SK-N-SH treated with all-trans-retinoic acid at 6 μM for 48 hours (cell line): ENCODE measurements at regions not wholly inside any gene's neighbourhood (a gene's known extent, or its start where the extent isn't known, plus 50 kb on each side); places are given as distances from the start of the nearest gene placed in this dataset.

Source experiments
- ATAC-seq: fragments of 200-7000 bp; cut with Tn5 transposase; 3 replicates; pipeline ENCODE4 v1.9.1; 2020; ENCODE audit warnings: mild to moderate bottlenecking, moderate library complexity
- ARNTL ChIP-seq: fragments of 450-650 bp; formaldehyde crosslinking; IDR thresholded peaks from 2 replicates; pipeline ENCODE4 v1.5.0; 2020; ENCODE audit warnings: low read depth, mild to moderate bottlenecking, moderate library complexity, borderline replicate concordance
- BACH2 ChIP-seq: fragments of 250-450 bp; sonication (Bioruptor Pico); IDR thresholded peaks from 2 replicates; pipeline ENCODE4 v1.9.0; 2021; ENCODE audit warnings: mild to moderate bottlenecking, borderline replicate concordance
- CSDC2 ChIP-seq: fragments of 250-450 bp; sonication (Bioruptor Pico); IDR thresholded peaks from 2 replicates; pipeline ENCODE4 v1.5.0; 2020; ENCODE audit warnings: mild to moderate bottlenecking, moderate library complexity
- CSRNP3 ChIP-seq: fragments of 250-450 bp; sonication (Bioruptor Pico); IDR thresholded peaks from 2 replicates; pipeline ENCODE4 v1.5.1; 2021; ENCODE audit warnings: mild to moderate bottlenecking, moderate library complexity
- ESRRG ChIP-seq: fragments of 250-450 bp; sonication (Bioruptor Pico); IDR thresholded peaks from 2 replicates; pipeline ENCODE4 v1.6.1; 2021; ENCODE audit warnings: mild to moderate bottlenecking
- ISL1 ChIP-seq: fragments of 250-450 bp; sonication (Bioruptor Pico); IDR thresholded peaks from 2 replicates; pipeline ENCODE4 v2.1.2; 2022; ENCODE audit warnings: mild to moderate bottlenecking, moderate library complexity
- OSR1 ChIP-seq: fragments of 250-450 bp; sonication (Bioruptor Pico); IDR thresholded peaks from 2 replicates; pipeline ENCODE4 v1.8.0; 2022; ENCODE audit warnings: moderate library complexity, mild to moderate bottlenecking, inconsistent platforms
- PATZ1 ChIP-seq: fragments of 250-450 bp; sonication (Bioruptor Pico); IDR thresholded peaks from 2 replicates; pipeline ENCODE4 v1.8.0; 2020; ENCODE audit warnings: mild to moderate bottlenecking, moderate library complexity, borderline replicate concordance
- POU6F1 ChIP-seq: fragments of 250-450 bp; sonication (Bioruptor Pico); IDR thresholded peaks from 2 replicates; pipeline ENCODE4 v1.8.0; 2021; ENCODE audit warnings: low read depth, mild to moderate bottlenecking, moderate library complexity, borderline replicate concordance
- PPARA ChIP-seq: fragments of 250-450 bp; sonication (Bioruptor Pico); IDR thresholded peaks from 2 replicates; pipeline ENCODE4 v1.5.0; 2020; ENCODE audit warnings: mild to moderate bottlenecking, borderline replicate concordance
- RARB ChIP-seq: fragments of 250-450 bp; sonication (Bioruptor Pico); IDR thresholded peaks from 2 replicates; pipeline ENCODE4 v1.8.0; 2021; ENCODE audit warnings: mild to moderate bottlenecking, moderate library complexity
- SNAI2 ChIP-seq: fragments of 250-450 bp; sonication (Bioruptor Pico); IDR thresholded peaks from 2 replicates; pipeline ENCODE4 v1.5.0; 2020; ENCODE audit warnings: mild to moderate bottlenecking, moderate library complexity
- TCF4 ChIP-seq: fragments of 250-450 bp; sonication (Bioruptor Pico); IDR thresholded peaks from 2 replicates; pipeline ENCODE4 v1.8.0; 2021; ENCODE audit warnings: mild to moderate bottlenecking, moderate library complexity, borderline replicate concordance
- TOX ChIP-seq: fragments of 250-450 bp; sonication (Bioruptor Pico); IDR thresholded peaks from 2 replicates; pipeline ENCODE4 v1.8.0; 2021; ENCODE audit warnings: mild to moderate bottlenecking, moderate library complexity, borderline replicate concordance
- TSHZ2 ChIP-seq: fragments of 250-450 bp; sonication (Bioruptor Pico); IDR thresholded peaks from 2 replicates; pipeline ENCODE4 v1.5.0; 2020; ENCODE audit warnings: mild to moderate bottlenecking, moderate library complexity
- ZFP3 ChIP-seq: fragments of 250-450 bp; sonication (Bioruptor Pico); IDR thresholded peaks from 2 replicates; pipeline ENCODE4 v1.5.0; 2020; ENCODE audit warnings: mild to moderate bottlenecking, moderate library complexity
- ZFP30 ChIP-seq: fragments of 450-650 bp; formaldehyde crosslinking; IDR thresholded peaks from 2 replicates; pipeline ENCODE4 v1.5.0; 2022; ENCODE audit warnings: mild to moderate bottlenecking, moderate library complexity
- ZNF565 ChIP-seq: fragments of 450-650 bp; formaldehyde crosslinking; conservative IDR thresholded peaks from 2 replicates; pipeline ENCODE4 v1.5.0; 2020; ENCODE audit warnings: low read depth, mild to moderate bottlenecking, moderate library complexity
- ZNF70 ChIP-seq: fragments of 450-650 bp; formaldehyde crosslinking; IDR thresholded peaks from 2 replicates; pipeline ENCODE4 v1.5.0; 2020; ENCODE audit warnings: mild to moderate bottlenecking, moderate library complexity
- ZNF8 ChIP-seq: fragments of 450-650 bp; formaldehyde crosslinking; IDR thresholded peaks from 2 replicates; pipeline ENCODE4 v1.5.0; 2020; ENCODE audit warnings: mild to moderate bottlenecking, moderate library complexity

GRCh38 chr4:123505095-123506010, 108.8 kb downstream of the SPRY1 start:
- ATAC-seq = no peak
- TF ChIP-seq ZFP3 (CRISPR knock-in tag) (no peak), ARNTL (CRISPR knock-in tag) (no peak), SNAI2 (no peak), ESRRG (CRISPR knock-in tag) (no peak), ISL1 (CRISPR knock-in tag) (no peak), RARB (CRISPR knock-in tag) (no peak)
- TF ChIP-seq, all 23 proteins: peak for 0

GRCh38 chr4:123506011-123506695, 109.6 kb downstream of the SPRY1 start:
- TF ChIP-seq TOX (CRISPR knock-in tag) = no peak
- no peak for TF ChIP-seq ZFP30 (CRISPR knock-in tag)
- TF ChIP-seq ISL1 (CRISPR knock-in tag) = no peak
- no peak for TF ChIP-seq POU6F1
- no peak for TF ChIP-seq ZFP3 (CRISPR knock-in tag)
- TF ChIP-seq OSR1 (CRISPR knock-in tag) = no peak
- TF ChIP-seq BACH2 (CRISPR knock-in tag) = no peak
- no peak for TF ChIP-seq RARB (CRISPR knock-in tag)
- no peak for ATAC-seq

- no peak for TF ChIP-seq ZNF70 (CRISPR knock-in tag)
- no peak for TF ChIP-seq PPARA (CRISPR knock-in tag)
- TF ChIP-seq PATZ1 = no peak
- TF ChIP-seq ZNF565 = no peak
- TF ChIP-seq TCF4 (CRISPR knock-in tag) = no peak
- TF ChIP-seq ZFP3 (CRISPR knock-in tag) = no peak
- no peak for ATAC-seq
These were observed 110.8 kb downstream of the SPRY1 start for GRCh38 chr4:123507376-123507775.

GRCh38 chr4:123510221-123510620, 113.6 kb downstream of the SPRY1 start:
- TF ChIP-seq BACH2 (CRISPR knock-in tag) = no peak
- no peak for TF ChIP-seq ZFP3 (CRISPR knock-in tag)
- no peak for ATAC-seq

- ATAC-seq = no peak
- TF ChIP-seq POU6F1 (no peak), ZNF565 (no peak), ZFP3 (CRISPR knock-in tag) (no peak), ARNTL (CRISPR knock-in tag) (no peak), ZNF70 (CRISPR knock-in tag) (no peak), ISL1 (CRISPR knock-in tag) (no peak), RARB (CRISPR knock-in tag) (no peak), BACH2 (CRISPR knock-in tag) (no peak), CSRNP3 (CRISPR knock-in tag) (no peak), SNAI2 (no peak), TCF4 (CRISPR knock-in tag) (no peak), PPARA (CRISPR knock-in tag) (no peak), TSHZ2 (CRISPR knock-in tag) (no peak), TOX (CRISPR knock-in tag) (no peak), ZFP30 (CRISPR knock-in tag) (no peak), ZNF8 (CRISPR knock-in tag) (no peak), CSDC2 (CRISPR knock-in tag) (no peak)
These were observed 114.1 kb downstream of the SPRY1 start for GRCh38 chr4:123510659-123511058.
